GM08714 (cell line): ENCODE measurements at regions not wholly inside any gene's neighbourhood (a gene's known extent, or its start where the extent isn't known, plus 50 kb on each side); places are given as distances from the start of the nearest gene placed in this dataset.

Experiments
- H3K4me3 ChIP-seq: fragments of 200-500 bp; sonication (Bioruptor generic); 2 replicates; pipeline ENCODE4 v1.5.1; 2014; ENCODE audit warnings: mild to moderate bottlenecking, low read length, inconsistent platforms
- ZNF274 ChIP-seq: IDR thresholded peaks from 2 replicates; pipeline ENCODE4 v1.6.1; 2012; ENCODE audit warnings: mild to moderate bottlenecking, low read depth, low read length

DNA sequence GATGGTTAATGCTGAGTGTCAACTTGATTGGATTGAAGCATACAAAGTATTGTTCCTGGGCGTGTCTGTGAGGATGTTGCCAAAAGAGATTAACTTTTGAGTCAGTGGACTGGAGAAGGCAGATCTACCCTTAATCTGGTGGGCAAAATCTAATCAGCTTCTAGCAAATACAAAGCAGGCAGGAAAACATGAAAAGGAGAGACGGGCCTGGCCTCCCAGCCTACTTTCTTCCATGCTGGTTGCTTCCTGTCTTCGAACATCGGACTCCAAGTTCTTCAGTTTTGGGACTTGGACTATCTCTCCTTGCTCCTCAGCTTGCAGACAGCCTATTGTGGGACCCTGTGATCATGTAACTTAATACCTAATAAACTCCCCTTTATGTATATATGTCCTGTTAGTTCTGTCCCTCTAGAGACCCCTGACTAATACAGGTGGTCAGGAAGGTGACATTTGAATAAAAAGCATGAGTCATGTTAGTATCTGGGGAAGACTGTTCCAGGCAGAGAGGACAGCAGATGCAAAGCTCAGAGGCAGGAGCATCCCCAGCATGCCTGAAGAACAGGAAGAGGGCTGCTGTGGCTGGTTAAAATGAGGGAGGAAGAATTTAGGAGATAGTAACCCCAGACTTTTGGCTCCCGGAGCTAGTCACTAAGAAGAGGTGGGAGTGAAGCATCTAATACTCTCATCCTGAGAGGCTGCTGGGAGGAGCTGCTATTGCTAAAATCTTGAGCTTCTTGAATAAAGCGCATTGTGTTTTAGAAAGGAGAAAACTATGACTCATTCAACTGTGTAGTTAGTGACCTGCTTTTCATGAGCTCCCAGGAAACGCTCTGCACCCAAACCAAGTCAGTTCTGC is 207.4 kb upstream of the HES1 start:
- no peak for TF ChIP-seq ZNF274

DNA sequence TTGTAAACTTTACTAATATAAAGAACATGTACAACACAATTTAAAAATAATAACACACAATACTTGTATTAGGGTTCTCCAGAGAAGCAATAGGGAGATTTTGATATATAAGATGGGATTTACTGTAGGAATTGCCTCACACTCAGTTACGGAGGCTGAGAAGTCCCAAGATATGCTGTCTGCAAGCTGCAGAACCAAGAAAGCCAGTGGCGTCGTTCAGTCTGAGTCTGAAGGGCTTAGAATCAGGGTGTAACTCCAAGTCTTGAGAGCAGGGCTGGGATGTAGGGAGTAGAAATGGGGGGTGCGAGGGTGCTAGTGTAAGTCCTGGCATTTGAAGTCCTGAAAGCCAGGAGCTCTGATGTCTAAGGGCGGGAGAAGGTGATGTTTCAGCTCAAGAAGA is 206.6 kb upstream of the HES1 start:
- no peak overlapping the region for H3K4me3 ChIP-seq
- no peak for TF ChIP-seq ZNF274

More for the DNA sequence above, 207.4 kb upstream of the HES1 start:
- H3K4me3 ChIP-seq, result no peak overlapping the region

DNA sequence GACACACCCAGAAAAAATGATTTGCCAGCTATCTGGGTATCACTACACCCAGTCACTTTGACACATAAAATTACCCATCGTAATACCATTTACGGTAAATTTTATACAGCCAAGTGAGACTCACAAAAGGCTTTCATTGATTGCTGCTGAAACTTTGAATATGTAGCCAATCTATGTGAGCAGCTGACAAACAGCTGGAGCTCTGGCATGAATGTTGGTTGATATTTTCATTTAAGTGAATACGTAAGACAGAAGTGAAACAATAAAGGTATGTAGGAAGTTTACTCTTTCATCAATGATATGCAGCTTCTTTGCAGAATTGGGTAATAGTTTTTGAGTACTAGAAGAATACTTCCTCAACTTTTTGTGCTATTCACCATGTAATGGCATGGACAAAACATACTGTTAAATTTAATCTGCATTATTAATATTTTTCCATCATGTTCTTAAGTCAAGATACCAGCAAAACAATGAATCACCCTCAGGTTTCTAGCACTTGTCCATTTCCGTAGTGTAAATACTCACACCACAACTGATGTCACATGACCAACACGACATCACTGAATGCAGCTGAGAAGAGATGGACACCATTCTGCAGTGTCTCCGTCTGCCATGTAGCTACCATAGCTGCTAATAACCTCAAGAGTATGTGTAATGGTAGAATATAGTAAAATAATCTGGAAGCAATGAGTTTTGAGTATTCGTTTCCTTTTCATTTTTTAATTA is 205.9 kb upstream of the HES1 start:
- no peak for TF ChIP-seq ZNF274
- H3K4me3 ChIP-seq, result no peak overlapping the region

- H3K4me3 ChIP-seq, result no peak overlapping the region
- no peak for TF ChIP-seq ZNF274
These were observed 203.8 kb upstream of the HES1 start for GRCh38 chr3:193932136-193932535.

DNA sequence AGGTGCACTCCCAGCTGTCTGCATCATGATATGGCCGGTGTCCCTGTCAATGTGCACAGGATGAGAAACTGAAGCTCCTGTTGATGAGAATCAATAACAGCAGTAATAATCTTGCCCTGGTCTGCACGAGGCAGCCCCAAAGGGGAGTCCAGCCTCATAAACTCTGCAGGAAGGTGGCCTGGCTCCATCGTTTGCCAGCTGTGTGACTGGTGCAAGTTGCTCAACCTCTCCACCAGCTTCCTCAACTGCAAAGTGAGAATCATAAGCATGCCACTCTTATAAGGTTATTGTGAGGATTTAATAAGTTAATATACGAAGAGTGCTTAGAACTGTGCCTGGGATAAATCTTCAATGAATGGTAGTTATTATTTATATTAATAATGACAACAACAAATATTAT is 203.4 kb upstream of the HES1 start:
- H3K4me3 ChIP-seq, result no peak overlapping the region
- no peak for TF ChIP-seq ZNF274

DNA sequence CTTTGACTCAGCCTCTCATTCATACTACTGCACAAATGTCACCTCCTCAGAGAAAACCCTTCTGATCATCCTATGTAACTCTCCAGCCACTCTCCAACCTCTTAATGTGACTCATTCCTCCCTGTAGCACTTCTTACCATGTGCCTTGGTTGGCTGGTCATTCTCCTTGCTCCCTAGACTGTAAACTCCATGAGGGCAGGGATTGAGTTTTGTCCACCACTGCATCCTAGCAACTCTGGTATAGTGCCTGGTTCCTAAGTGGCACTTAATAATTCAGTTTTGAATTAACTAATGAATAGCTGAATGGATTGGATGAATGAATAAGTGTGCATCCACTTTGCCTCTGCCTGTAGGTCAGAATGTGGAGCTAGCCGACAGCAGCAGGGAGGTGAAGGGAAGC is 202.5 kb upstream of the HES1 start:
- no peak for TF ChIP-seq ZNF274
- no peak overlapping the region for H3K4me3 ChIP-seq

GRCh38 chr3:193935916-193936315 is 200.0 kb upstream of the HES1 start:
- TF ChIP-seq ZNF274, result no peak
- no peak overlapping the region for H3K4me3 ChIP-seq

DNA sequence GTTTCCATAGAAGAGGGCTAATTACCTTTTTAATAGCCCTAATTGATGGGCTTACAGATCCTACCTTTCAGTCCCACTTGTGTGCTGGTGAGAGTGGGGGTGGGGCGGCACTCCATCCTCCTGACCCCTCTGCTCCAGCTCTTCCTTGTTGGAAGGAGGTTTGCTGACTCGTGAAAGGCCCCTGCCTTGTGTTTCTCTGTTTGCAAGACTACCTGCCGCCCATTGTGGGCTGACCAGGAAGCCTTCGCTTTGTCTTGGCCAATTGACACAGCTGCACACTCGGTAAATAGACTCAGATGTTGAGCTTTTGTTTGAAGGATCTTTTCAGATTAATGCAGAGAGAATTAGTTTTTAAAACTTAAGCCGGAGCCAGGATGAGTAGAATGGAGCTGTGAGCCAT is 197.3 kb upstream of the HES1 start:
- no peak for TF ChIP-seq ZNF274
- no peak overlapping the region for H3K4me3 ChIP-seq

- TF ChIP-seq ZNF274, result no peak
- H3K4me3 ChIP-seq, result no peak overlapping the region
These were observed 196.4 kb upstream of the HES1 start for GRCh38 chr3:193939527-193939926.

DNA sequence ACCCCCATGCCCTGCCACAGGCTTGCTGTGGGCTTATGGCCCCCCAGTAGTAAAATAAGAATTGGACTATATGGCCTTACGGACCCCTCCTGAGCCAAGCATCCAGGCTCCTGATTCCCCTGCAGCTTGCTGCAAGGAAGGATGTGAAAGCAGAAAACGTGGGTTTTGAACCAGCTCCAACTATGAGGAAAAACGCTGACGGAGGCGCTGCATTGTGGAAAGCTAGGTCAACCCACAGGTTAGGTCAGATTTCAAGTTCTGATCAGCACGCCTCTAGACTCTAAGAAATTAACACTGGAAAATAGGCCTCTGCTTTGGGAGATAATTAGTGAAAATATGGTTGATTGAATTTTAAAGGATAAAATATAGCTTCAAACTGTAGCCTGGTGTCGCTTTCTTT is 195.4 kb upstream of the HES1 start:
- no peak for TF ChIP-seq ZNF274
- H3K4me3 ChIP-seq, result no peak overlapping the region

DNA sequence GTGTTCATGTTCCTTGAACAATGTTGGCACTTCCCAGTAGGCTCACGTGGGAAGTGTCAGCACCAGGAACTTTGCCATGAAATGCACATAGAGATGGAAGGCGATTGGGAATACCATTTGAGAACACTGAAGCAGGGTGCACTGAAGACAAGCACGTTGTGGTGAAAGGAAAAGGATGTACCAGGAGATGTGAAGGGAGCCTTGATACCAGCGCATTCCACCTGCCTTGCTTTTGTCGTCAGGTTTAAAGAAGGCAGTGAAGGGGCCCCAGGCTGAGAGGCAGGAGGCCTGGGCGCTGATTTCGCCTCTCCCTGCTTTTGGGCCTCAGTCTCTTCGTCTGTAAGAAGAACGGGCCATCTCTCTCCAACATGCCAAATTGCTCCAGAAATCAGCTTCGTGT is 194.5 kb upstream of the HES1 start:
- no peak overlapping the region for H3K4me3 ChIP-seq
- no peak for TF ChIP-seq ZNF274

DNA sequence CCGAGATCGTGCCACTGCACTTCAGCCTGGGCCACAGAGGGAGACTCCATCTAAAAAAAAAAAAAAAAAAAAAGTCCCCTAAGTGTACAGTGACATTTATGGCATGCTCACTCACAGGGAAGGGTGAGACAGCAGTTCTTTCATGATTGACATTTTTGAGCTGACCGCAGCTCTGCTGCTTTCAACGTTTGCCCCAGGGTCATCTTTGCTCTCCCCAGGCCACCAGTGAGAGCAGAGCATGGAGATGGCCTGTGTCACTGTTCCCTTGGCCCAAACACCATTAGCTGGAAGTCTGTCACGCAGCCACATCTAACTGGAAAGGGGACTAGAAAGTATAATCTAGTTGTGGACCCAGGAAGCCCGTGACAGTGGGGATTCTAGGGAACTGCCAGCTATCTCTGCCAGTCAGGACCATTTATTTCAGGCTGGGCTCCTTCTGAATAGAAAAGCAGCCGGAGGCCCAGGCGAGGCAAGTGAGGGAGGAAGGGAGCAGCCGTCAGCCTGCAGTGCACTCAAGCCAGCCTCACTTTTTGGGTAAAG is 193.4 kb upstream of the HES1 start:
- H3K4me3 ChIP-seq, result no peak overlapping the region
- no peak for TF ChIP-seq ZNF274

- no peak overlapping the region for H3K4me3 ChIP-seq
- TF ChIP-seq ZNF274, result no peak
These were observed 192.7 kb upstream of the HES1 start for GRCh38 chr3:193943200-193943599.

- no peak overlapping the region for H3K4me3 ChIP-seq
- TF ChIP-seq ZNF274, result no peak
These were observed 192.0 kb upstream of the HES1 start for GRCh38 chr3:193943851-193944517.

DNA sequence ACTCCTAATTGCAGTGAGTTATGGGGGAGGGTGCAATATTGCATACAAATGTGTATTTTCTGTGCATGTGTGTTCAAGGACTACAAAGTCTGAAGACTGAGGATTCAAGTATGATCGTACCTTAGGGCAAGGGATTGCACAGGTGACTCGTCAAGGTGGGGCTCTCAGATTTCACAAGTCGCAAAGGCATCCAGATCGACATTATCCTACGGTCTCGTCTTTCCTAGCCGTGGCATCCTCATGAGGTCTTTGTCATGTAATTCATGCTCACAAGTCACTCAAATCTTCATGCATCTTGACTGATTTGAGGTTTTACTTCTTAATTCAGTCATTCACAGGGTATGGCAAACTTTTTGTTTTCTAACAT is 191.4 kb upstream of the HES1 start:
- H3K4me3 ChIP-seq, result no peak overlapping the region
- no peak for TF ChIP-seq ZNF274

- H3K4me3 ChIP-seq, result no peak overlapping the region
- TF ChIP-seq ZNF274, result no peak
These were observed 190.8 kb upstream of the HES1 start for GRCh38 chr3:193945143-193945542.
